ENCODE measurements at regions not wholly inside any gene's neighbourhood (a gene's known extent, or its start where the extent isn't known, plus 50 kb on each side); places are given as distances from the start of the nearest gene placed in this dataset.

DNA sequence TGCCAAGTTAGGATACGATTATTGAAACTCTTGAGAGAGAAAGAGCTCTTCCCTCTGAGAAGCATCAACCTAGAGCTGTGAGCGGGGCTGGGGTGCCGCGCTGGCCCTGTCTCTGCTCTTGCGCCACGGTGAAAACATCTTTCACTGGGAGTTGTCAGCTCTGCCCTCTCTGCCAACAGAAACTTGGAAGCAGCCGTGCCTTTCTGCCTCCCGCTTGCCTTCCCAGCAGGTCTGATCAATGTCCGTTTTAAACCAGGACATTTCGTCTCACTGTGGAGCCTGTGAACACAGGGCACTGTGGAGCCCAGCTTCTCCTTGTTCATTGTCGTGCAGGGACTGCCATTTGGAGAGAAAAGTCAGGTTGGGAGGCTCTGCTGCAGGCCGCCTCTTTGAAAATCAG is 249.2 kb upstream of the PMEPA1 start:
- TF ChIP-seq POU2F2 (IDR thresholded peaks at IDR 0.05; ENCODE audit: low read depth, low read length), result no peak
- TF ChIP-seq POLR2A (IDR thresholded peaks at IDR 0.05; ENCODE audit: low read depth, low read length), result no peak
- TF ChIP-seq POLR2AphosphoS5 (IDR thresholded peaks at IDR 0.05; ENCODE audit: low read depth, low read length), result no peak

All from GM12891 (cell line).